Liver (tissue), 8 donors: ENCODE measurements at regions not wholly inside any gene's neighbourhood (a gene's known extent, or its start where the extent isn't known, plus 50 kb on each side); places are given as distances from the start of the nearest gene placed in this dataset.

Experiments used
- DNase-seq: peaks from one replicate; pipeline ENCODE4 v3.0.0-alpha.2; 2017; ENCODE audit warnings: low spot score
- H3K27ac ChIP-seq, 2 donors: one replicate each; pipeline ENCODE4 v1.7.0; 2013; ENCODE audit warnings: inconsistent platforms in 2 of 2, low read length in 2 of 2, control low read depth in 1 of 2, low read depth in 1 of 2, mild to moderate bottlenecking in 1 of 2
- H3K27me3 ChIP-seq, 4 donors: one replicate each; pipeline versions ENCODE4 v1.6.1 to v1.7.0; 2013; ENCODE audit warnings: low read length in 3 of 4, inconsistent platforms in 1 of 4, mild to moderate bottlenecking in 1 of 4, moderate library complexity in 1 of 4; ENCODE audit not compliant: control insufficient read depth in 4 of 4, insufficient read depth in 4 of 4
- H3K36me3 ChIP-seq, 4 donors: one replicate each; pipeline versions ENCODE4 v1.6.1 to v1.7.0; 2013; ENCODE audit warnings: low read length in 3 of 4, mild to moderate bottlenecking in 3 of 4, low read depth in 1 of 4, moderate library complexity in 1 of 4; ENCODE audit not compliant: control insufficient read depth in 4 of 4, insufficient read depth in 3 of 4
- H3K4me1 ChIP-seq, 4 donors: one replicate each; pipeline versions ENCODE4 v1.6.1 to v1.7.0; 2013; ENCODE audit warnings: low read length in 3 of 4, mild to moderate bottlenecking in 3 of 4, moderate library complexity in 1 of 4; ENCODE audit not compliant: control insufficient read depth in 4 of 4, insufficient read depth in 4 of 4
- H3K4me3 ChIP-seq, 3 donors: one replicate each; pipeline versions ENCODE4 v1.6.1 to v1.7.0; 2013; ENCODE audit warnings: low read length in 3 of 3, control low read depth in 1 of 3, low read depth in 1 of 3, mild to moderate bottlenecking in 1 of 3
- H3K9ac ChIP-seq, 2 donors: one replicate each; pipeline ENCODE4 v1.7.0; 2013; ENCODE audit warnings: low read length in 2 of 2, mild to moderate bottlenecking in 2 of 2, moderate library complexity in 2 of 2, control low read depth in 1 of 2, low read depth in 1 of 2
- H3K9me3 ChIP-seq, 4 donors: one replicate each; pipeline versions ENCODE4 v1.6.1 to v1.7.0; 2013; ENCODE audit warnings: low read length in 3 of 4; ENCODE audit not compliant: control insufficient read depth in 4 of 4
- ATF3 ChIP-seq: IDR thresholded peaks from 2 replicates; pipeline ENCODE4 v1.6.1; 2016; ENCODE audit warnings: antibody characterized with exemption
- CTCF ChIP-seq: fragments of 150-350 bp; IDR thresholded peaks from 2 replicates; pipeline ENCODE4 v1.5.1; 2017; ENCODE audit warnings: improper control_type of control experiment, low read depth, low read length; ENCODE audit not compliant: missing input control
- EGR1 ChIP-seq, 2 donors: IDR thresholded peaks; 2 replicates each; pipeline ENCODE4 v1.6.1; 2016 to 2018; ENCODE audit warnings: antibody characterized with exemption in 2 of 2, low read depth in 2 of 2
- FOXA1 ChIP-seq: IDR thresholded peaks from 2 replicates; pipeline ENCODE4 v1.6.1; 2016; ENCODE audit warnings: antibody characterized with exemption
- GABPA ChIP-seq, 2 donors: IDR thresholded peaks in 1 of 2; conservative IDR thresholded peaks in 1 of 2; 2 replicates each; pipeline ENCODE4 v1.6.1; 2016; ENCODE audit warnings: antibody characterized with exemption in 2 of 2, mild to moderate bottlenecking in 1 of 2, moderate library complexity in 1 of 2
- HNF4A ChIP-seq, 2 donors: conservative IDR thresholded peaks; 2 replicates each; pipeline ENCODE4 v1.6.1; 2016; ENCODE audit warnings: antibody characterized with exemption in 2 of 2, mild to moderate bottlenecking in 2 of 2
- HNF4G ChIP-seq: IDR thresholded peaks from 2 replicates; pipeline ENCODE4 v1.6.1; 2016; ENCODE audit warnings: antibody characterized with exemption
- JUND ChIP-seq, 2 donors: IDR thresholded peaks; 2 replicates each; pipeline ENCODE4 v1.6.1; 2016; ENCODE audit warnings: antibody characterized with exemption in 2 of 2
- MAX ChIP-seq: IDR thresholded peaks from 2 replicates; pipeline ENCODE4 v1.6.1; 2016; ENCODE audit warnings: antibody characterized with exemption
- NR2F2 ChIP-seq: IDR thresholded peaks from 2 replicates; pipeline ENCODE4 v1.6.1; 2016; ENCODE audit warnings: antibody characterized with exemption
- RAD21 ChIP-seq, 2 donors: IDR thresholded peaks; 2 replicates each; pipeline ENCODE4 v1.6.1; 2016; ENCODE audit warnings: antibody characterized with exemption in 2 of 2, mild to moderate bottlenecking in 2 of 2
- REST ChIP-seq: IDR thresholded peaks from 2 replicates; pipeline ENCODE4 v1.6.1; 2016; ENCODE audit warnings: antibody characterized with exemption, mild to moderate bottlenecking
- RXRA ChIP-seq, 2 donors: IDR thresholded peaks; 2 replicates each; pipeline ENCODE4 v1.6.1; 2017 to 2018; ENCODE audit warnings: antibody characterized with exemption in 2 of 2, mild to moderate bottlenecking in 1 of 2
- SP1 ChIP-seq: IDR thresholded peaks from 2 replicates; pipeline ENCODE4 v1.6.1; 2018; ENCODE audit warnings: antibody characterized with exemption, mild to moderate bottlenecking
- TAF1 ChIP-seq: conservative IDR thresholded peaks from 2 replicates; pipeline ENCODE4 v1.6.1; 2016; ENCODE audit warnings: antibody characterized with exemption, mild to moderate bottlenecking
- YY1 ChIP-seq: IDR thresholded peaks from 2 replicates; pipeline ENCODE4 v1.6.1; 2016; ENCODE audit warnings: antibody characterized with exemption, mild to moderate bottlenecking
- ZBTB33 ChIP-seq: IDR thresholded peaks from 2 replicates; pipeline ENCODE4 v1.6.1; 2016; ENCODE audit warnings: antibody characterized with exemption
- WGBS: extraction: QIAGEN DNeasy Blood & Tissue Kit; methylation state at CpG from one replicate; pipeline ENCODE4 v1.1.7; 2013; 5-methylcytosine and 5-hydroxymethylcytosine counted together
- donor health status: healthy.
- donor health status: healthy.
- donor health status: healthy.
- donor health status: healthy.
- donor health status: healthy.

- H3K4me1 ChIP-seq, result no peaks in the 10 kb centered on the region
- TF ChIP-seq HNF4G (no peak), EGR1 (IDR thresholded peaks at IDR 0.05; ENCODE audit: low read depth in 2 of 2) (no peak), FOXA1 (no peak), REST (no peak), GABPA (IDR thresholded peaks at IDR 0.05 in 1 of 2, conservative IDR thresholded peaks at IDR 0.05 in 1 of 2) (no peak), RAD21 (IDR thresholded peaks at IDR 0.05) (no peak), RXRA (IDR thresholded peaks at IDR 0.05) (no peak), JUND (IDR thresholded peaks at IDR 0.05) (no peak), MAX (no peak), ATF3 (no peak), NR2F2 (no peak), SP1 (no peak), CTCF (no peak), YY1 (no peak), TAF1 (no peak), HNF4A (conservative IDR thresholded peaks at IDR 0.05) (no peak)
- 79% methylated on average over 1 of the region's 1 CpG for WGBS
- H3K36me3 ChIP-seq, result no peaks in the 10 kb centered on the region
- H3K9ac ChIP-seq, result no peak overlapping the region
- no peak for DNase-seq
- H3K9me3 ChIP-seq, result no peaks in the 10 kb centered on the region
- H3K4me3 ChIP-seq, result no peak overlapping the region
- H3K27ac ChIP-seq, result no peak overlapping the region
- H3K27me3 ChIP-seq, result peaks cover 0 to 6% (median 0%) of the 10 kb centered on the region in 4 donors
Measured at GRCh38 chr3:6354653-6355052, 506.3 kb upstream of the GRM7 start.

- Histone ChIP-seq H3K4me1 (no peaks in the 10 kb centered on the region), H3K36me3 (no peaks in the 10 kb centered on the region), H3K27ac (no peak overlapping the region), H3K4me3 (no peak overlapping the region), H3K27me3 (no peaks in the 10 kb centered on the region), H3K9ac (no peak overlapping the region), H3K9me3 (peaks cover 0 to 1% (median 0%) of the 10 kb centered on the region in 4 donors)
- DNase-seq, result no peak
- 73% methylated on average over 4 of the region's 4 CpGs for WGBS
- TF ChIP-seq RXRA (IDR thresholded peaks at IDR 0.05) (no peak), HNF4A (conservative IDR thresholded peaks at IDR 0.05) (no peak), ZBTB33 (no peak), ATF3 (no peak), HNF4G (no peak), REST (no peak), MAX (no peak), TAF1 (no peak), CTCF (no peak), EGR1 (IDR thresholded peaks at IDR 0.05; ENCODE audit: low read depth in 2 of 2) (no peak), SP1 (no peak), FOXA1 (no peak)
Measured at GRCh38 chr3:6362406-6362805, 498.5 kb upstream of the GRM7 start.
